Keratinocyte (primary cell): ENCODE measurements at regions not wholly inside any gene's neighbourhood (a gene's known extent, or its start where the extent isn't known, plus 50 kb on each side); places are given as distances from the start of the nearest gene placed in this dataset.

ENCODE experiments used
- DNase-seq: peaks from one replicate; pipeline ENCODE4 v3.0.0-alpha.2; 2011; ENCODE audit warnings: low read depth, missing footprints, low spot score
- FAIRE-seq: peaks from 2 replicates; lab custom pipeline; 2011; peaks lifted over from hg19 to GRCh38; lab: Jason Lieb, UNC
- H2AFZ ChIP-seq: 2 replicates; pipeline ENCODE4 v1.6.0; 2012; ENCODE audit warnings: low read length, control low read depth, inconsistent platforms; ENCODE audit not compliant: control insufficient read depth
- H3K27ac ChIP-seq: 2 replicates; pipeline ENCODE4 v1.5.1; 2011; ENCODE audit warnings: low read length; ENCODE audit not compliant: control insufficient read depth, insufficient read depth
- H3K27me3 ChIP-seq: 3 replicates; pipeline ENCODE4 v1.6.0; 2011; ENCODE audit warnings: low read length; ENCODE audit not compliant: control insufficient read depth, insufficient read depth; ENCODE audit errors: extremely low read depth
- H3K36me3 ChIP-seq, 2 experiments: 2 replicates in 1 of 2; 3 replicates in 1 of 2; pipeline ENCODE4 v1.5.1; 2011; ENCODE audit warnings: low read length in 2 of 2, mild to moderate bottlenecking in 1 of 2; ENCODE audit not compliant: control insufficient read depth in 2 of 2, insufficient read depth in 2 of 2; ENCODE audit errors: extremely low read depth in 1 of 2
- H3K4me1 ChIP-seq: 3 replicates; pipeline ENCODE4 v1.5.1; 2011; ENCODE audit warnings: low read length; ENCODE audit not compliant: control insufficient read depth, insufficient read depth; ENCODE audit errors: extremely low read depth
- H3K4me2 ChIP-seq: 3 replicates; pipeline ENCODE4 v1.6.0; 2011; ENCODE audit warnings: low read depth, low read length; ENCODE audit not compliant: control insufficient read depth, insufficient read depth; ENCODE audit errors: extremely low read depth
- H3K4me3 ChIP-seq, 3 experiments: fragments of 200-600 bp in 1 of 3; sonication (generic) in 1 of 3; 2 replicates in 2 of 3; 3 replicates in 1 of 3; pipeline ENCODE4 v1.5.1; 2011 to 2016; ENCODE audit warnings: low read length in 3 of 3, mild to moderate bottlenecking in 3 of 3, control low read depth in 2 of 3, inconsistent platforms in 1 of 3, low read depth in 1 of 3, mixed read lengths in 1 of 3, mixed run types in 1 of 3, moderate library complexity in 1 of 3; ENCODE audit not compliant: control insufficient read depth in 2 of 3, insufficient read depth in 2 of 3; ENCODE audit errors: extremely low read depth in 1 of 3
- H3K79me2 ChIP-seq: 2 replicates; pipeline ENCODE4 v1.6.0; 2012; ENCODE audit warnings: low read length; ENCODE audit not compliant: control insufficient read depth, insufficient read depth
- H3K9ac ChIP-seq: 3 replicates; pipeline ENCODE4 v1.6.0; 2011; ENCODE audit warnings: low read length; ENCODE audit not compliant: control insufficient read depth, insufficient read depth; ENCODE audit errors: extremely low read depth
- H3K9me1 ChIP-seq: 3 replicates; pipeline ENCODE4 v1.6.0; 2011; ENCODE audit warnings: low read length; ENCODE audit not compliant: control insufficient read depth, insufficient read depth; ENCODE audit errors: extremely low read depth
- H3K9me3 ChIP-seq: 2 replicates; pipeline ENCODE4 v1.5.1; 2012; ENCODE audit warnings: low read depth, low read length; ENCODE audit not compliant: control insufficient read depth
- H4K20me1 ChIP-seq: 3 replicates; pipeline ENCODE4 v1.6.0; 2011; ENCODE audit warnings: low read length; ENCODE audit not compliant: control insufficient read depth, insufficient read depth; ENCODE audit errors: extremely low read depth
- EZH2 ChIP-seq: IDR thresholded peaks from one replicate; pipeline ENCODE4 v1.6.1; 2012; ENCODE audit warnings: inconsistent platforms, mild to moderate bottlenecking, low read length, moderate library complexity
- dilution Hi-C: fragments of 300-500 bp; cut with MboI; formaldehyde crosslinking; loops from one replicate; pipeline ENCODE4 v1.7.0; 2020; ENCODE audit warnings: low sequenced_read_pairs; ENCODE audit not compliant: extremely low pct_ligation_motif_present
- TF ChIP-seq, protein P1 (sequence below), 3 experiments: IDR thresholded peaks in 1 of 3; conservative IDR thresholded peaks in 1 of 3; optimal IDR thresholded peaks in 1 of 3; 2 replicates in 2 of 3; 3 replicates in 1 of 3; pipeline versions ENCODE3 to v1.5.1; 2011; ENCODE audit warnings: low read length in 3 of 3, mild to moderate bottlenecking in 3 of 3, moderate library complexity in 2 of 3, control low read depth in 1 of 3, inconsistent platforms in 1 of 3; ENCODE audit not compliant: insufficient read depth in 2 of 3; ENCODE audit errors: extremely low read depth in 1 of 3

DNA sequence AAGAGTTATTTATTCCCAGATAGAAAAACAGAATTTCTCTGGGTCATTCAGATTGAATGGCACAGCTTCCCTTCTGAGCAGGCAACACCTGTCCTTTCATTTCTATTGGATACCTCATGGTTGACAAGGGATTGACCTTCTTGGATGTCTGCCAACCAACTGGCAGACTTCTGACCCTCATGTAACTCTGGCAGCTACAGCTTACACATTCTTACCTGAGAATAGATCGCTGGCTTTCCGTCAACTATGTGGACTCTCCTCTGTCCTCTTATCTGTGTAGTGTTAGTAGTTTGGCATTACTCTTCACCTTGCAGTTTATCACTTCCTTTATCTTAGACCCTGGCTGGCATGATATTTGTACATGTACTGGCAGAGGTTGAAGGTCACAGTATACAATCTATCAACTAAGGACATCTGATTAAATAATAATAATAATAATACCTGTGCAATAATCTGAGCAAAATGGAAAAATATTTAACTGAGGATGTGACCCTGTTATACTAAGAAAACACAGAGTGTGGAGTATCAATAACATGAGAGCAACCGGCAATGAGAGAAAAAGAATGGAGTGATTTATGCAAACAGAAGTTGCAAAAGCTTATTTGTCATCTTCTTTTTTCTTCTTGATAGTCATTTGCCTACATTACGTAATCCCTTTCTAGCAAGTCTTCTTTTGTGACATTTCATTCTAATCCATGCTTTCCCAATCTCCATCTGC is 1118.2 kb downstream of the ARAP2 start:
- no peaks in the 10 kb centered on the region for H3K79me2 ChIP-seq
- H3K4me3 ChIP-seq: no peak overlapping the region
- no peaks in the 10 kb centered on the region for H4K20me1 ChIP-seq
- no peak for TF ChIP-seq EZH2
- TF ChIP-seq, protein P1, sequence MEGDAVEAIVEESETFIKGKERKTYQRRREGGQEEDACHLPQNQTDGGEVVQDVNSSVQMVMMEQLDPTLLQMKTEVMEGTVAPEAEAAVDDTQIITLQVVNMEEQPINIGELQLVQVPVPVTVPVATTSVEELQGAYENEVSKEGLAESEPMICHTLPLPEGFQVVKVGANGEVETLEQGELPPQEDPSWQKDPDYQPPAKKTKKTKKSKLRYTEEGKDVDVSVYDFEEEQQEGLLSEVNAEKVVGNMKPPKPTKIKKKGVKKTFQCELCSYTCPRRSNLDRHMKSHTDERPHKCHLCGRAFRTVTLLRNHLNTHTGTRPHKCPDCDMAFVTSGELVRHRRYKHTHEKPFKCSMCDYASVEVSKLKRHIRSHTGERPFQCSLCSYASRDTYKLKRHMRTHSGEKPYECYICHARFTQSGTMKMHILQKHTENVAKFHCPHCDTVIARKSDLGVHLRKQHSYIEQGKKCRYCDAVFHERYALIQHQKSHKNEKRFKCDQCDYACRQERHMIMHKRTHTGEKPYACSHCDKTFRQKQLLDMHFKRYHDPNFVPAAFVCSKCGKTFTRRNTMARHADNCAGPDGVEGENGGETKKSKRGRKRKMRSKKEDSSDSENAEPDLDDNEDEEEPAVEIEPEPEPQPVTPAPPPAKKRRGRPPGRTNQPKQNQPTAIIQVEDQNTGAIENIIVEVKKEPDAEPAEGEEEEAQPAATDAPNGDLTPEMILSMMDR (optimal IDR thresholded peaks at IDR 0.05 in 1 of 3, IDR thresholded peaks at IDR 0.05 in 1 of 3, conservative IDR thresholded peaks at IDR 0.05 in 1 of 3; ENCODE audit: extremely low read depth in 1 of 3, insufficient read depth in 2 of 3, low read length in 3 of 3): no peak
- FAIRE-seq (no peak), DNase-seq (no peak)
- no peaks in the 10 kb centered on the region for H3K4me1 ChIP-seq
- no peak overlapping the region for H3K4me2 ChIP-seq
- no peaks in the 10 kb centered on the region for H3K36me3 ChIP-seq
- no peak overlapping the region for H2AFZ ChIP-seq
- H3K9ac ChIP-seq: no peak overlapping the region
- dilution Hi-C loops: no loop called here
- no peaks in the 10 kb centered on the region for H3K9me3 ChIP-seq
- no peak overlapping the region for H3K27ac ChIP-seq
- no peaks in the 10 kb centered on the region for H3K27me3 ChIP-seq
- H3K9me1 ChIP-seq: no peaks in the 10 kb centered on the region

DNA sequence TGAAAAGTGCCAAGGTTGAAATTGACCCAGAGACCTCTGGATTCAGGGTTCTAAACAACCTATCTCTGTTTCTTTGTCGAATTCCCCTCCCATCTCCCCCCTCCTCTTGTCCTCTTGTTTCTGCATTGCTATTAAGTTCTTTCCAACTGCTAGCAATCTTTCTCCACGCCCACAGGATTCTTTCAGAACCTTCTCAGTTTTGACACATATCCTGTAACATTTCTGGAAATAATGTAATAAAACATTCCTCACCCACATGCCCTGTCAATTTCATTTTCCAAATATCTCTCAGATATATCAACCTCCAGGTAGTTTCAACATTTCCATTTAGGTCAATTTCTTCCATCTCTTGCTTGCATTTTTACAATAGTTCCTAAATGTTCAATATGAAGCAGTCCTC is 1105.9 kb downstream of the ARAP2 start:
- no peak overlapping the region for H3K9ac ChIP-seq
- H3K36me3 ChIP-seq: no peaks in the 10 kb centered on the region
- no peaks in the 10 kb centered on the region for H3K79me2 ChIP-seq
- H3K27me3 ChIP-seq: no peaks in the 10 kb centered on the region
- H3K9me3 ChIP-seq: peaks cover 2% of the 10 kb centered on the region
- DNase-seq (no peak), FAIRE-seq (no peak)
- H3K4me1 ChIP-seq: no peaks in the 10 kb centered on the region
- dilution Hi-C loops: no loop called here
- no peaks in the 10 kb centered on the region for H3K9me1 ChIP-seq
- no peak overlapping the region for H3K4me3 ChIP-seq
- H2AFZ ChIP-seq: no peak overlapping the region
- H3K4me2 ChIP-seq: no peak overlapping the region
- H4K20me1 ChIP-seq: no peaks in the 10 kb centered on the region
- H3K27ac ChIP-seq: no peak overlapping the region
- TF ChIP-seq, protein P1 (optimal IDR thresholded peaks at IDR 0.05 in 1 of 3, IDR thresholded peaks at IDR 0.05 in 1 of 3, conservative IDR thresholded peaks at IDR 0.05 in 1 of 3; ENCODE audit: extremely low read depth in 1 of 3, insufficient read depth in 2 of 3, low read length in 3 of 3): no peak
- TF ChIP-seq EZH2: no peak
